ENCODE measurements at regions not wholly inside any gene's neighbourhood (a gene's known extent, or its start where the extent isn't known, plus 50 kb on each side); places are given as distances from the start of the nearest gene placed in this dataset.

GRCh38 chr12:115639648-115640012 is 637.9 kb downstream of the MED13L start:
- DNase-seq (ENCODE audit: low read depth), result no peak

GRCh38 chr12:115638733-115639647 is 638.5 kb downstream of the MED13L start:
- DNase-seq (ENCODE audit: low read depth), result no peak

DNA sequence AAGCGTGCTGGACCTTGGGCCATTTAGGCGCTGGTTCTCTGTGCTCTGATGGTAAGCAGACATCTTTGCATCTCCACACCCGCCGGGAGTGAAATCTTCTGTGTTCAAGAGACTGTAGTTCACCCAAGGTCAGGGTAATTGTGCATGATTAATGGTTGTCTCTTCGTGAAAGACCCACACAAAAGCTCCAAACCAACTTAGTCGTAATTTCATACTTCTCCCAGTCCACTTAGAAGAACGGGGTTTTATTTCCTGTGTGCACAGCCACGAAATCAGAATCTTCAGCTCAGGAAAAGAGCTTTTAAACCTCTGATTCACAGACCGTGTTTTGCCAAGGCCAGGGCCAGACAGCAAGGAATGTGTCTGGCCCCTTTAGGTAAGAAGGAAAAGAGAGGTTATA is 640.9 kb downstream of the MED13L start:
- no peak for DNase-seq (ENCODE audit: low read depth)

DNA sequence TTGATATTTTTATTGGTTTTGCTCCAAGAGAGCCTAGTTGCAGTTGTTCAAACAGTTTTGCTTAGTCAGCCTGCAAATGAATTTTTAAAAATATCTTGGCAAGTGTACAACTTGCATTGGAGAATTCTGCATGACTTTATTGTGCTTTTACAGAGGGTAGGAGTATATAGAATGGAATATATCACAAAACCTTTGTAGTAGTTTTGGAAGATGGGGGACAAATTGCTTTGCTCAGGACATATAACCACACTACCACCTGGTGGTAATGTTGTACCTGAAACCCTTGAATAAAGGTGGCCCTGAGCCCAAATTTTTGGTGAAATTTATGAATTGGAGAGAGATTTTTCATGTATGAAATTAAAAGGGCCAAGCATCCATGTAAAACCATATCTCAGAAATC is 645.2 kb downstream of the MED13L start:
- peak; percentile 9 for DNase-seq (ENCODE audit: low read depth)

DNA sequence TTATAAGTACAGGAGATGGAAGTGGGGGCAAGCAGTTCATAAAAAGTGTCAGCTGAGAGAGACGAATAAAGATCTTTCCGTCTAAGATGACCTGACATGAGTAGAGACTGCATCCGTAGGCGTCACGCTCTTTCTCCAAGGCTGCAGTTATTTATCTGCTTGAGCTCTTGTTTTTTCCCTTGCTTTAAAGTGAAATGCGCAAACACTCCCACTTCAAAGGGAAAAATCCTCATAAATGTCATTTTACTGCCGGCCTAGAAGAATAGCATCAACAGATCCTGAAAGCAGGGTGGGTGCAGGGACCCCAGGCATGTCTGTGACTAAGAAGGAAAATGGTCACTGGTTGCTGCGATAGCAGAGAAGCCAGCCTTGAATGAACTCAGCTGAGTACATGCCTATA is 647.4 kb downstream of the MED13L start:
- DNase-seq (ENCODE audit: low read depth), result no peak

GRCh38 chr12:115626210-115626609 is 651.3 kb downstream of the MED13L start:
- DNase-seq (ENCODE audit: low read depth), result no peak

DNA sequence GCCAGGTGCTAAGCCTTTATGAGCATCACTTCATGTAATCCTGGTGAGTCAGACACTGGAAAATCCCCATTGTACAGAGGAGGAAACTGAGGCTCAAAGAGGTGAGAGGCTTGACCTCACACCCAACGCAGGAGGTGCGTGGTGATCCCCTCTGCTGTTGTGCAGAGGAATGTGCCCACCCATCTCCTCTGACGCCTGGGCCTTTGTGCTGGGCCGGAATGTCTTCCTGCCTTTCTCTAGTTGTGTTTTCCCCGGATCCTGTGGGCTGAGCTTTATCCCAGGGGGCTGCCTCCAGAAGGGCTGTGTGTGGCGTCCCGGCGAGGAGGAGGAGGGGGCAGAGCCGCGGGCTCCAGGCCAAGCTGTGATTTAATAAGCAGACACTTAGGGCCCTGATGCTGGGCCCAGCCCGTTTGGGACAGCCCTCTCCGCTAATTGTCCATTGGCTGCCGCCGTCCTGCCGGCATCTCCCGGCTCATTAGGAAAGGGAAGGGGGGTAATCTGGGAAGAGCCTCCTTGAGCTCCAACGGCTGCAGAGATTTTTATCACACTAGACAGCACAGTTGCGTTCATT is 653.6 kb downstream of the MED13L start:
- DNase-seq (ENCODE audit: low read depth), result no peak

DNA sequence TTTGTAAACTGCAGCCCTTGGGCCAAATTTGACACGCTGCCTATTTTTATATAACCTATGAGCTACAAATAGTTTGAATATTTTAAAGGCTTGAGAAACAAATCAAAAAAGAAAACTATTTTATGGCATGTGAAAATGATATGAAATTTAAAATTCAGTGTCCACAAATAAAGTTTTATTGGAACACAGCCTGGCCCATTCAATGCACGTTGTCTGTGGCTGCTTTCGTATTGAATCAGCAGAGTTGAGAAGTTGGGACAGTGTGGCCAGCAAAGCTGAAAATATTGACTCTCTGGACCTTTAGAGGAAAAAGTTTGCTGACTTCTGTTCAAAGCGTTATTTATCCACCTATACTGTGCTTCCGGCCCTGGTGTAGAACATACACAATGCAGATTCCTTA is 654.2 kb downstream of the MED13L start:
- DNase-seq (ENCODE audit: low read depth), result no peak

DNA sequence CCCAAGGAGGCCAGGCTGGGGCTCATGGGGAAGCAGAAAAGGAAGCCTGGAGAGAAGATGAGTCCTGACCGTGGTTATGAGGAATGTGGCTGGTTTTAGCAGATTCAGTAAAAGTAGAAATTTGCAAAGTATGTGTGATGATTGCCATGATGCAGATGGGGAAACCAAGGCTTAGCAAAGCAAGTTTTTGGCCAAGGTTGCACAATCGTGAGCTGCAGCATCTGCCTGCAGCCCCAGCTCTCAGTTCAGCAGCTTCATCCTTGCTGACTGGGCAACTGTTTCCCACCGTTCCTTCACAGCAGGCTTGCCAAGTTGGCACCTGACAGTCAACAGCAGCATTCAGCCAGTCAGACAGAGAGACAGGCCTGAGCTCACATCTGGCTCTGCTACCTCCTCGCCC is 656.7 kb downstream of the MED13L start:
- DNase-seq (ENCODE audit: low read depth), result peak; percentile 8

GRCh38 chr12:115619889-115620288 is 657.6 kb downstream of the MED13L start:
- DNase-seq (ENCODE audit: low read depth), result no peak

DNA sequence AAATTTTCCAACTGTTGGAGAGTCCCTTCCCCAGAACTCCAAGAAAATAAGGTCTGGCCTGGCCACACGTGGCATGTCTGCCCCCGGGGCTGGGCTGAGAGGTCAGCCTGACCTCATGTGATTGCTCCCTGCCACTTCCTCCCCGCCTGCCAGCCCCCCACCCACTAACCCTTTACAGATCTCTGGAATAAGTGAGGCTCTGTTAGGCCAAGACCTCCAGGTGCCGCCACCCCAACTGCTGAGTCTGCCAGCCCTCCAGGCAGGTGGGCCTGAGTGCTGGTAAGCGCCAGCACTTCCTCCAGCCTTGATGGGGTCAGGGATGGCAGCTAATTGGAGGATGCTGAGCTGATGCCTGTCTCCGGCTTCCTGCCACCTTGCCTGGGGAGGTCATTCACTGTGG is 658.4 kb downstream of the MED13L start:
- DNase-seq (ENCODE audit: low read depth), result no peak

GRCh38 chr12:115618105-115618504 is 659.4 kb downstream of the MED13L start:
- DNase-seq (ENCODE audit: low read depth), result no peak

DNA sequence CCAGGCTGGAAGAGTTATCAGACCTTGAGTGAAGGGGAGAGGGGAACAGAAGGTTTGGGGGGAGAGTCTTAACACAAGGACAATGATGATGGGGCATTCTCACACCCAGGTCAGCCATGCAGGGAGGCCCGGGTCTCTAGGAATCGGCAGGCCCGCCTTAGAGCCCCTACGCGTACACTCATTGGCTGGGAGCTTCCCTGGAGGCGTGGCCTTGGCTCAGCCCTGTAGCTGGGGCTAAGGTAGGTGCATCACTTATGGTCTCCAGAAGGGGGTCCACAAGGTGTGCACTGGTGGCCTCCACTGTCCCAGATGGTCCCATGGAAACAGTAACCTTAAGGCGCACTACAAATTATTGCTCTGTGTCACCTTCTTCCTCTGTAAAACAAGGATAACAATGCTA is 660.1 kb downstream of the MED13L start:
- no peak for DNase-seq (ENCODE audit: low read depth)

GRCh38 chr12:115611477-115611876 is 666.0 kb downstream of the MED13L start:
- no peak for DNase-seq (ENCODE audit: low read depth)

DNA sequence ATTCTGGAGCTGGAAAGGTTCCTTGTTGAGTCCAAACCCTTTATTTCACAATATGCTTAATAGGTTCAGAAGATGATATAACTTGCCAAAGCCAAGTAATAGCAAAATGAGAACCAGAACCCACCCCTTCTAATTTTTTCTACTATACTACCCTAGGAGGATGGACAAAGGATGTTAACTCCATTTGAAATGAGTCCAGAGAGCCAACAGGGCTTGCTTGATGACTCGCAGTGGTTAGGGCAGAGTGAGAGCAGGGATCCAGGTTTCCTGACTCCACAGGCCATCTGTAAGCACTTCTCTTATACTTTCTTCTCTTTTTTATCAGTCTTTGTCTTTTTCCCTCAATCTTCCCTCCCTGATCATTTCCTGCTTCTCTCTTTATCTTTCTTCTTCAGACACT is 668.1 kb downstream of the MED13L start:
- DNase-seq (ENCODE audit: low read depth), result peak; percentile 20

GRCh38 chr12:115606040-115606439 is 671.5 kb downstream of the MED13L start:
- DNase-seq (ENCODE audit: low read depth), result no peak

- DNase-seq (ENCODE audit: low read depth), result peak; percentile 10
These were observed 678.4 kb downstream of the MED13L start for GRCh38 chr12:115598871-115599811.

DNA sequence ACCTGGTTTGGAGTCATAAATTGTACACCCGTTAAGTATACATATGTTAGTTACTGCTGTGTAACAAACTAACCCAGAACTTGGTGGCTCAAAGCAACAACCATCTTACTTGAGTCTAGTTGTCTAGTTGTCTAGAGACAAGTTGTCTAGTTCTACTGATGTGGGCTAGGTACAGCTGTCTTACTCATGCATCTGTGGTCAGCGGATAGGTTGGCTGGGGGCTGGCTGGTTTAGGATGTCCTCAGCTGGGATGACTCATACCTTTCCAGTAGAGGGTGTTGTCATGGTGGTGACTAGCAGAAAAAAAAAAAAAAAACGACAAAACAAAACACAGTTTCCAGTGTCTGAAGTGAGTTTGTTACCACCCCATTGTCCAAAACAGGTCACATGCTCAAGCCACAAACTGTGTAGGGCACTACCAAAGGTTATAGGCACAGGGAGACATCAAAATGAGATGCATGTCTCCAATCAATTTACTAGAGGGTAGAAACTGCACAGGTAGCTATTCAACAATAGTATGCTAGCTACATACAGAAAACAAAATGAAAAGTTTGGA is 680.3 kb downstream of the MED13L start:
- DNase-seq (ENCODE audit: low read depth), result peak; percentile 76

GRCh38 chr12:115588131-115588530 is 689.4 kb downstream of the MED13L start:
- no peak for DNase-seq (ENCODE audit: low read depth)

- DNase-seq (ENCODE audit: low read depth), result no peak
These were observed 693.3 kb downstream of the MED13L start for GRCh38 chr12:115584156-115584555.

GRCh38 chr12:115583591-115583990 is 693.9 kb downstream of the MED13L start:
- no peak for DNase-seq (ENCODE audit: low read depth)

GRCh38 chr12:115577401-115577800 is 700.1 kb downstream of the MED13L start:
- DNase-seq (ENCODE audit: low read depth), result no peak

All from iris pigment epithelial cell (primary cell).